IMR-90 (cell line): ENCODE measurements at regions not wholly inside any gene's neighbourhood (a gene's known extent, or its start where the extent isn't known, plus 50 kb on each side); places are given as distances from the start of the nearest gene placed in this dataset.
A peak's percentile ranks its signal among the peaks of the same experiment; 100 is the strongest.

Experiments used
- ATAC-seq: fragments of 200-7000 bp; cut with Tn5 transposase; 2 replicates; pipeline ENCODE4 v1.9.1; 2020; ENCODE audit warnings: low read depth, mild to moderate bottlenecking, moderate library complexity
- BruUV-seq: library from RNA; stranded (reverse); fragments of 400-500 nt; replicated peaks from 2 replicates; lab custom pipeline; 2021; lab: Mats Ljungman, UMichigan
- CTCF ChIA-PET: fragments of 300-600 bp; formaldehyde crosslinking; extraction: SDS; loops from one replicate; lab custom pipeline; 2021; ENCODE audit warnings: antibody characterized with exemption; lab: Yijun Ruan, JAX
- POLR2A ChIA-PET: fragments of 300-600 bp; sonication (Branson Sonifier 250); formaldehyde crosslinking; loops from one replicate; lab custom pipeline; 2022; ENCODE audit warnings: antibody characterized with exemption; ENCODE audit not compliant: unreplicated experiment; lab: Charles Lee
- DNase-seq: peaks from one replicate; pipeline ENCODE4 v3.0.0; 2013
- H2AFZ ChIP-seq: replicated peaks from 2 replicates; pipeline ENCODE3; 2013; ENCODE audit warnings: low read length, mild to moderate bottlenecking; ENCODE audit not compliant: poor library complexity
- H2AK5ac ChIP-seq: 2 replicates; pipeline ENCODE4 v1.6.1; 2013; ENCODE audit warnings: low read depth, low read length, inconsistent platforms
- H2AK9ac ChIP-seq: replicated peaks from 2 replicates; pipeline ENCODE3; 2013; ENCODE audit warnings: mild to moderate bottlenecking, low read depth, low read length, moderate library complexity; ENCODE audit not compliant: poor library complexity
- H2BK120ac ChIP-seq: 2 replicates; pipeline ENCODE4 v1.6.1; 2013; ENCODE audit warnings: low read depth, low read length, inconsistent platforms
- H2BK15ac ChIP-seq: 3 replicates; pipeline ENCODE4 v1.6.1; 2013; ENCODE audit warnings: low read depth, low read length, inconsistent platforms
- H2BK20ac ChIP-seq: 2 replicates; pipeline ENCODE4 v1.6.1; 2013; ENCODE audit warnings: low read depth, mild to moderate bottlenecking, inconsistent platforms, low read length, moderate library complexity
- H2BK5ac ChIP-seq: 2 replicates; pipeline ENCODE4 v1.6.1; 2013; ENCODE audit warnings: mild to moderate bottlenecking, low read depth, low read length, inconsistent platforms; ENCODE audit not compliant: poor library complexity, severe bottlenecking
- H3K14ac ChIP-seq: replicated peaks from 2 replicates; pipeline ENCODE4 v1.6.1; 2013; ENCODE audit warnings: low read depth, low read length, inconsistent platforms
- H3K18ac ChIP-seq: 2 replicates; pipeline ENCODE4 v1.6.1; 2013; ENCODE audit warnings: low read depth, low read length, control low read depth
- H3K23ac ChIP-seq: 2 replicates; pipeline ENCODE4 v1.6.1; 2013; ENCODE audit warnings: low read depth, low read length, inconsistent platforms
- H3K27ac ChIP-seq: 2 replicates; pipeline ENCODE4 v1.5.1; 2013; ENCODE audit warnings: mild to moderate bottlenecking, control low read depth, low read length; ENCODE audit not compliant: insufficient read depth
- H3K27me3 ChIP-seq: 2 replicates; pipeline ENCODE4 v1.6.1; 2013; ENCODE audit warnings: low read length; ENCODE audit not compliant: control insufficient read depth, insufficient read depth
- H3K36me3 ChIP-seq: 2 replicates; pipeline ENCODE4 v1.6.1; 2013; ENCODE audit warnings: low read length, mixed read lengths; ENCODE audit not compliant: control insufficient read depth, insufficient read depth
- H3K4ac ChIP-seq: 2 replicates; pipeline ENCODE4 v1.6.1; 2013; ENCODE audit warnings: low read depth, low read length, inconsistent platforms
- H3K4me1 ChIP-seq: 2 replicates; pipeline ENCODE4 v1.6.1; 2013; ENCODE audit warnings: low read length, mixed read lengths; ENCODE audit not compliant: control insufficient read depth, insufficient read depth
- H3K4me2 ChIP-seq: 2 replicates; pipeline ENCODE4 v1.6.1; 2013; ENCODE audit warnings: low read depth, mild to moderate bottlenecking, control low read depth, low read length, moderate library complexity
- H3K4me3 ChIP-seq: 2 replicates; pipeline ENCODE4 v1.5.1; 2013; ENCODE audit warnings: low read depth, mild to moderate bottlenecking, control low read depth, low read length, moderate library complexity; ENCODE audit not compliant: insufficient read depth
- H3K56ac ChIP-seq: 2 replicates; pipeline ENCODE4 v1.6.1; 2013; ENCODE audit warnings: low read length, inconsistent platforms; ENCODE audit not compliant: insufficient read depth; ENCODE audit errors: extremely low read depth
- H3K79me1 ChIP-seq, 2 experiments: 2 replicates each; pipeline ENCODE4 v1.6.1; 2013; ENCODE audit warnings: low read length in 2 of 2, inconsistent platforms in 1 of 2, low read depth in 1 of 2
- H3K9ac ChIP-seq: 2 replicates; pipeline ENCODE4 v1.6.1; 2013; ENCODE audit warnings: low read depth, low read length, control low read depth
- H3K9me1 ChIP-seq: 2 replicates; pipeline ENCODE4 v1.6.1; 2013; ENCODE audit warnings: low read length, inconsistent platforms; ENCODE audit not compliant: insufficient read depth
- H3K9me3 ChIP-seq: 2 replicates; pipeline ENCODE4 v1.6.1; 2013; ENCODE audit warnings: low read length; ENCODE audit not compliant: control insufficient read depth, insufficient read depth
- H4K20me1 ChIP-seq: 2 replicates; pipeline ENCODE4 v1.6.1; 2013; ENCODE audit warnings: low read length, inconsistent platforms; ENCODE audit not compliant: insufficient read depth
- H4K5ac ChIP-seq: 2 replicates; pipeline ENCODE4 v1.6.1; 2013; ENCODE audit warnings: mild to moderate bottlenecking, low read depth, low read length, control low read depth
- H4K8ac ChIP-seq, 2 experiments: 2 replicates each; pipeline ENCODE4 v1.6.1; 2013; ENCODE audit warnings: low read depth in 2 of 2, low read length in 2 of 2, control low read depth in 1 of 2, inconsistent platforms in 1 of 2
- H4K91ac ChIP-seq: 2 replicates; pipeline ENCODE4 v1.6.1; 2013; ENCODE audit warnings: low read depth, low read length, inconsistent platforms; ENCODE audit not compliant: insufficient read depth
- CEBPB ChIP-seq: IDR thresholded peaks from 2 replicates; pipeline ENCODE4 v1.6.1; 2012; ENCODE audit warnings: low read depth, low read length, improper control_type of control experiment
- ELK1 ChIP-seq: fragments of 150-350 bp; IDR thresholded peaks from 2 replicates; pipeline ENCODE4 v1.6.1; 2016; ENCODE audit warnings: low read depth, mild to moderate bottlenecking, low read length, moderate library complexity, borderline replicate concordance
- FOS ChIP-seq: fragments of 150-350 bp; IDR thresholded peaks from 2 replicates; pipeline ENCODE4 v1.6.1; 2016; ENCODE audit warnings: low read depth, low read length
- NFE2L2 ChIP-seq: fragments of 150-350 bp; IDR thresholded peaks from 2 replicates; pipeline ENCODE4 v1.6.1; 2016; ENCODE audit warnings: low read depth, mild to moderate bottlenecking, low read length
- RAD21 ChIP-seq: IDR thresholded peaks from 2 replicates; pipeline ENCODE4 v1.6.1; 2012; ENCODE audit warnings: low read length, improper control_type of control experiment
- RCOR1 ChIP-seq: IDR thresholded peaks from 2 replicates; pipeline ENCODE4 v1.6.1; 2012; ENCODE audit warnings: mild to moderate bottlenecking, low read length, improper control_type of control experiment; ENCODE audit not compliant: insufficient replicate concordance
- RFX5 ChIP-seq: IDR thresholded peaks from 2 replicates; pipeline ENCODE4 v1.8.0; 2012; ENCODE audit warnings: low read depth, mild to moderate bottlenecking, low read length, moderate library complexity
- SMC3 ChIP-seq: fragments of 150-350 bp; IDR thresholded peaks from 2 replicates; pipeline ENCODE4 v1.6.1; 2016; ENCODE audit warnings: low read depth, mild to moderate bottlenecking, antibody characterized with exemption, low read length, moderate library complexity
- WGBS, 2 experiments: methylation state at CpG; one replicate each; pipeline versions ENCODE4 v1.1.5 to v1.1.7; 2013; ENCODE audit warnings: missing lambda C conversion rate in 2 of 2; ENCODE audit not compliant: insufficient read length in 1 of 2; ENCODE audit errors: extremely low coverage in 2 of 2; 5-methylcytosine and 5-hydroxymethylcytosine counted together
- dilution Hi-C: fragments of 300-500 bp; cut with HindIII; formaldehyde crosslinking; loops from one replicate; pipeline ENCODE4 v1.14.3; 2018; ENCODE audit warnings: low sequenced_read_pairs; ENCODE audit not compliant: unreplicated experiment
- in situ Hi-C: fragments of 300-500 bp; cut with MboI; formaldehyde crosslinking; loops from 3 replicates; pipeline ENCODE4 v1.14.3; 2019; ENCODE audit warnings: low sequenced_read_pairs, inconsistent platforms, mixed read lengths
- intact Hi-C: fragments of 100-400 bp; cut with micrococcal nuclease; formaldehyde crosslinking; loops from 2 replicates; pipeline ENCODE4 v1.10.0; 2022

DNA sequence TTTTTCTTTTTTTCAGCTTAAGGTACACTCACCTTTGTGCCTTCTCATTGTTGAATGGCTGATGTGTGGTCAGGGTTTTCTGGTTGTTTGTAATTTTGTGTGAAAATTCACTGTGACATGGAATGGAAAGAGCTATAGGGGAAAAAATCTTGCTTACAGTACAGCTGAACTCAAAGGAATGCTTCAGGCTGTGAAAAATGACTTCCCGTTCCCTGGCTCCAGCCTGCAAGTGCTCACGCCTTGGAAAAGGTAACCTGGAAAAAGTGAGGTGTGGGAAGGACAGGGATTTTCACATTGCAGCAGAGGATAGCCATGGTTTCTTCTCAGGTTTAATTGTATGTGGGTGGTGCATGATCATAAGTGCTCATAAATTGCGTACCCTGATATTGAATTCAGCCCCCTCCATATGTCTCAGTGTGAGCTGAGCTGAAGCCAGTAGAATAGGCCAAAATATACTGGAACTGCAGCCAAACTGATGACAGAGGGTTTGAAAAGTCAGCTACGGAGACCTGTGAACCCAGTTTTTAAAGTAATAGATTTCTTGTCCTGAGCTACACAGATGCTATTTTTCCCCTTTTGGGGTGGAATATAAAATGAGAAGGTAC is 228.7 kb upstream of the RASGRP1 start:
- Histone ChIP-seq H3K18ac (no peak overlapping the region; the same call in 1 of the 2 replicates), H3K36me3 (no peaks in the 10 kb centered on the region), H2AK9ac (no peak overlapping the region), H4K5ac (no peak overlapping the region), H2BK15ac (no peak overlapping the region), H3K4ac (peak overlapping the region; percentile 25; the same call in 1 of the 2 replicates), H3K9ac (no peak overlapping the region), H4K8ac (no peak overlapping the region), H2BK5ac (no peak overlapping the region), H2BK20ac (no peak overlapping the region), H3K14ac (no peak overlapping the region), H3K9me1 (no peaks in the 10 kb centered on the region), H3K27ac (no peak overlapping the region), H3K79me1 (no peaks in the 10 kb centered on the region), H3K56ac (no peak overlapping the region), H3K4me3 (no peak overlapping the region), H2BK120ac (no peak overlapping the region), H4K91ac (no peak overlapping the region), H3K9me3 (no peaks in the 10 kb centered on the region), H3K4me2 (no peak overlapping the region), H3K27me3 (0 out of 2 replicates have a peak, but pooled peaks cover 2% of the 10 kb centered on the region), H3K23ac (no peak overlapping the region), H3K4me1 (peaks cover 3% of the 10 kb centered on the region), H2AFZ (no peak overlapping the region), H2AK5ac (no peak overlapping the region), H4K20me1 (no peaks in the 10 kb centered on the region)
- dilution Hi-C loops (no loop called here), in situ Hi-C loops (no loop called here), intact Hi-C loops (no loop called here)
- no peak for TF ChIP-seq SMC3
- no peak for TF ChIP-seq RFX5
- no peak for TF ChIP-seq CEBPB
- no peak for TF ChIP-seq ELK1
- no peak for TF ChIP-seq FOS
- TF ChIP-seq RCOR1, result no peak
- no peak for TF ChIP-seq NFE2L2
- TF ChIP-seq RAD21, result no peak
- POLR2A ChIA-PET, result no interaction called here
- WGBS, 2 experiments, result 50% methylated on average over 2 of the region's 4 CpGs; no CpG with 5 or more reads in 1 of the 2 experiments
- ATAC-seq (0 out of 2 replicates have a peak, but pooled peaks have one; percentile 17), DNase-seq (no peak)
- CTCF ChIA-PET, result no interaction called here
- no TSS peak for BruUV-seq
